ENCODE measurements at regions not wholly inside any gene's neighbourhood (a gene's known extent, or its start where the extent isn't known, plus 50 kb on each side); places are given as distances from the start of the nearest gene placed in this dataset.

GRCh38 chr19:32256341-32256975, 89.0 kb upstream of the ZNF507 start:
- TF ChIP-seq NFIC (IDR thresholded peaks at IDR 0.05) (no peak), RAD21 (IDR thresholded peaks at IDR 0.05; ENCODE audit: low read depth) (no peak), TCF12 (IDR thresholded peaks at IDR 0.05; ENCODE audit: low read depth) (no peak), REST (IDR thresholded peaks at IDR 0.05; ENCODE audit: low read depth) (no peak), EGR1 (IDR thresholded peaks at IDR 0.05) (no peak), TEAD4 (IDR thresholded peaks at IDR 0.05) (no peak), FOXM1 (IDR thresholded peaks at IDR 0.05; ENCODE audit: borderline replicate concordance, low read depth) (no peak), CREB1 (IDR thresholded peaks at IDR 0.05; ENCODE audit: low read depth) (no peak), TAF1 (IDR thresholded peaks at IDR 0.05; ENCODE audit: low read depth) (no peak), EP300 (IDR thresholded peaks at IDR 0.05; ENCODE audit: borderline replicate concordance) (no peak)

GRCh38 chr19:32257326-32258073, 87.9 kb upstream of the ZNF507 start:
- no peak for TF ChIP-seq MAX (IDR thresholded peaks at IDR 0.05)
- no peak for TF ChIP-seq YY1 (IDR thresholded peaks at IDR 0.05; ENCODE audit: low read depth)
- TF ChIP-seq TAF1 (IDR thresholded peaks at IDR 0.05; ENCODE audit: low read depth), result no peak
- no peak for TF ChIP-seq TCF12 (IDR thresholded peaks at IDR 0.05; ENCODE audit: low read depth)
- no peak for TF ChIP-seq REST (IDR thresholded peaks at IDR 0.05; ENCODE audit: low read depth)
- TF ChIP-seq FOXM1 (IDR thresholded peaks at IDR 0.05; ENCODE audit: borderline replicate concordance, low read depth), result no peak
- TF ChIP-seq EGR1 (IDR thresholded peaks at IDR 0.05), result no peak
- no peak for TF ChIP-seq RAD21 (IDR thresholded peaks at IDR 0.05; ENCODE audit: low read depth)
- TF ChIP-seq CREB1 (IDR thresholded peaks at IDR 0.05; ENCODE audit: low read depth), result no peak

DNA sequence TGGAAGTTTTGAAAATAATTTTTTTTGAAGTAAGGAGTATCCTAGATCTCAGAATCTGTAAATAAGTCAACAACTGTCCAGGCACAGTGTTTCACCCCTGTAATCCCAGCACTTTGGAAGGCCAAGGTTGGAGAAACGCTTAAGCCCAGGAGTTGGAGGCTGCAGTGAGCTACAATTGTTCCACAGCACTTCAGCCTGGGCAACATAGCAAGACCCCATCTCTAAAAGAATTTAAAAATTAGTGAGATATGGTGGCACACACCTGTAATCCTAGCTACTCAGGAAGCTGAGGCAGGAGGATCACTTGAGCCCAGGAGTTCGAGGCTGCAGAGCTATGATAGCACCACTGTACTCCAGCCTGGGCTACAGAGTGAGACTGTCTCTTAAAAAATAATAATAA, 87.2 kb upstream of the ZNF507 start:
- TF ChIP-seq TAF1 (IDR thresholded peaks at IDR 0.05; ENCODE audit: low read depth) (no peak), CEBPB (IDR thresholded peaks at IDR 0.05) (no peak), YY1 (IDR thresholded peaks at IDR 0.05; ENCODE audit: low read depth) (no peak), EGR1 (IDR thresholded peaks at IDR 0.05) (no peak), TEAD4 (IDR thresholded peaks at IDR 0.05) (no peak), CREB1 (IDR thresholded peaks at IDR 0.05; ENCODE audit: low read depth) (no peak), RAD21 (IDR thresholded peaks at IDR 0.05; ENCODE audit: low read depth) (no peak), NFIC (IDR thresholded peaks at IDR 0.05) (no peak), FOXM1 (IDR thresholded peaks at IDR 0.05; ENCODE audit: borderline replicate concordance, low read depth) (no peak), ZBTB7A (IDR thresholded peaks at IDR 0.05; ENCODE audit: low read depth) (no peak), MAX (IDR thresholded peaks at IDR 0.05) (no peak), TCF12 (IDR thresholded peaks at IDR 0.05; ENCODE audit: low read depth) (no peak), EP300 (IDR thresholded peaks at IDR 0.05; ENCODE audit: borderline replicate concordance) (no peak), REST (IDR thresholded peaks at IDR 0.05; ENCODE audit: low read depth) (no peak)
- TF ChIP-seq, protein P1, sequence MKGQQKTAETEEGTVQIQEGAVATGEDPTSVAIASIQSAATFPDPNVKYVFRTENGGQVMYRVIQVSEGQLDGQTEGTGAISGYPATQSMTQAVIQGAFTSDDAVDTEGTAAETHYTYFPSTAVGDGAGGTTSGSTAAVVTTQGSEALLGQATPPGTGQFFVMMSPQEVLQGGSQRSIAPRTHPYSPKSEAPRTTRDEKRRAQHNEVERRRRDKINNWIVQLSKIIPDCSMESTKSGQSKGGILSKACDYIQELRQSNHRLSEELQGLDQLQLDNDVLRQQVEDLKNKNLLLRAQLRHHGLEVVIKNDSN (IDR thresholded peaks at IDR 0.05), result no peak

DNA sequence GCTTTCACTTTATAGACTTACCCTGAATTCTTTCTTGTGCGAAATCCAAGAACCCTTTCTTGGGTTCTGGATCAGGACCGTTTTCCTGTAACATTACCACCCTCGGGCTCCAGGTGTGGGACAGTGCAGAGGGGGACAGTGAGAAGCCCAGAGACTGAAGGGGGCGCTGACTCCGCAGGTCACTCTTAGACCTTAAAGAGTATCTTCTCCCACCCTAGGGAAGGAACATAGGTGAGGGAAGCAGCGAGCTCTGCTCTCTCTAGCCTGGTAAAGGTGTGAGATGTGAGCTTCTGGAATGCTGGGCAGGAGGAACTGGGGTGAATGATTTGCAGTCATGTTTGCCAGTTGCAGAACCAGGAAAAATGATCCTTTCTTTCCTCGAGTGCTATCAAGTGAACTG, 80.8 kb upstream of the ZNF507 start:
- no peak for TF ChIP-seq TEAD4 (IDR thresholded peaks at IDR 0.05)
- no peak for TF ChIP-seq NFIC (IDR thresholded peaks at IDR 0.05)
- no peak for TF ChIP-seq REST (IDR thresholded peaks at IDR 0.05; ENCODE audit: low read depth)
- TF ChIP-seq MAX (IDR thresholded peaks at IDR 0.05), result no peak
- no peak for TF ChIP-seq RAD21 (IDR thresholded peaks at IDR 0.05; ENCODE audit: low read depth)
- no peak for TF ChIP-seq CREB1 (IDR thresholded peaks at IDR 0.05; ENCODE audit: low read depth)
- TF ChIP-seq ZBTB7A (IDR thresholded peaks at IDR 0.05; ENCODE audit: low read depth), result no peak
- TF ChIP-seq TAF1 (IDR thresholded peaks at IDR 0.05; ENCODE audit: low read depth), result no peak
- TF ChIP-seq FOXM1 (IDR thresholded peaks at IDR 0.05; ENCODE audit: borderline replicate concordance, low read depth), result no peak
- no peak for TF ChIP-seq TCF12 (IDR thresholded peaks at IDR 0.05; ENCODE audit: low read depth)
- TF ChIP-seq EP300 (IDR thresholded peaks at IDR 0.05; ENCODE audit: borderline replicate concordance), result no peak
- no peak for TF ChIP-seq EGR1 (IDR thresholded peaks at IDR 0.05)

Data from Ishikawa (cell line).